Inferior parietal cortex (tissue), 1 donor: ENCODE measurements at regions not wholly inside any gene's neighbourhood (a gene's known extent, or its start where the extent isn't known, plus 50 kb on each side); places are given as distances from the start of the nearest gene placed in this dataset.
"Not testable (repeated sequence)": the region's sequence is repeated elsewhere in the genome, so short reads cannot be mapped to it uniquely, and the experiment has no call there.

Experiments
- DNase-seq: peaks from one replicate; pipeline ENCODE4 v3.0.0-alpha.2; 2016; ENCODE audit errors: extremely low spot score

DNA sequence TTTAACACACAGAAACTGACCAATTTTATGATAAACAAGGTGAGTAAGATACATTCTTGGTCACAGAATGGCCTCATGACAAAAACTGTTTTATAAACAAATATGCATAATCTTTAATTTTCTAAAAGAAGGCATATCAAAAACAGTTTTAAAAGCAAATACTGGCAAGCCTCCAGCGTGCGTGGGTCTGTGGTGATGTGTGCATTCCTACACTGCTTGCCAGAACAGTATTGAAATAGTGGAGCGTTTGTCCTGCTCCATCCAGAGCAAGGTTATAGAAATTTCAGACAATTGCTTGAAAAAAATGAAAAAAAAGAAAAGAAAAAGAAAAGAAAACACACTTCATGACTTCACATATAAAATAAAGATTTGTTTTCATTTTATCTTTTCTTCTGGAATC, 140.9 kb downstream of the MZT1 start:
- DNase-seq = no peak

DNA sequence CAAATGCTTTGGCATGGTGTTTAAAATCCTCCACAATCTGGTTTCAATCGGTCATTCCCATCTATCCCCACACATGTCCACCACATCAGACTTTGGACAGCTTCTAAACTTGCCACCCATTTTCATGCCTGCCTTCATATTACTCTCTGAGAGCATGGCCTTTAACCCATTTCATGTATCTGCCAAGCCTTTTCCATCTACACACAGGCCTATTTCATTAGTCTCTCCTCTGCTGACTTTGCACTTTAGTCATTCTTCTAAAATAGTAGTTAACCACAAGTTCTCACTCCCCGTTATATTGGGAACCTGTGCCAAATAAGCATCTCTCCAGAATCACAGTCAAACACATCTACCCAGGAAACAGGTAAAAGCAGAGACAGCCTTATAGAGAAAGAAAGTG, 142.2 kb downstream of the MZT1 start:
- no peak for DNase-seq

DNA sequence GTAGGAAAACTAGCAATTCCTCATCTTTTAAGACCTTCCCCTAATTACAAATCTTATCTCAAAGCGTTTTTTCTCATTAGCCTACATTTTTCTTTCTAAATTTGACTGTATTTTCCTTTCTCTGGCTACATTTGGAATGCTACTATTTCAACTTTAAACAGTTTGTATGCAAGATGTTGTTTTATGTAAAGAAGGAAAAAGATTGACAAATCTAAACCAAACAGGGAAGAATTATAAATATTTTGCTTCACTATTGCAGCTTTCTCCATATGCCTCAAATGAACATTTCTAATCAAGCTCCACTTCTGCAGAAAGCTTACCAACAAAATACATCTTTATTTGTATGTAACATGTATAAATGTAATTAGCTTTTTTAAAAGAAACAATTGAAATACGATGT, 156.2 kb downstream of the MZT1 start:
- no peak for DNase-seq

DNA sequence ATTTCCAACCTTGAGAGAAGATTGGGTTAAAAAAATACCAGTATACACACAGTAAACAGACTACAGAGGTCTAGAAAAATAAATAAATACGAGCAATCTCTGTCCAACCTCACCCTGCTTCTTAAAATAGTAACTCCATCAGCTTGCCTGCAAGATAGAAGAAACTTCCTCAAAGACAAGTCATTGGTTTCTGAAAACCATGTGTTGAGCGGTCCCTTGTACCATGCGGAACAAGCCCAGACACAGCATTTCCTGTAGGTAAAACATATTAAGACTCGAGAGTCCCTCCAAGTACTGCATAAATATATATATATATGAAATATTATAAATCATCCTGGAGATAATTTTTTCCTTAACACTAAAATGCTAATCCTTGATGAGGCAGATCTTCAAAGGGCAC, 157.4 kb downstream of the MZT1 start:
- DNase-seq = no peak

DNA sequence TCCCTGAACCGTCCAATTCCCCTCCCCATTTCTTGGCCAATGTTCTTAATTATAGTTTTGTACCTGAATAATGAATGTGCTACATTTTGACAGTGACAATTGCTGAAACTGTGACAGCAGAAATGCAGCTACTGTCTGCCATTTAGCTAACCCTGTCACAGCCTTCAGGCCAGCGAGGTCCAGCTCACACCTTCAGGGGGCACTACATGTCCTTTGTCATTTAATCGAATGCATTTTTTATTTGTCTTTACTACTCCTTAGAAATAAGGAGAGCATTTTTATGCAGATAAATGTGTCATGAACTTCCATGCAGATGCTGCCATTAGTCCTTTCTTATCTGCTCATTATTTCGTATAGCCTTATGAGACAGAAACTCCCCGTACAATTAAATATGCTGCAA, 159.9 kb downstream of the MZT1 start:
- DNase-seq = no peak

DNA sequence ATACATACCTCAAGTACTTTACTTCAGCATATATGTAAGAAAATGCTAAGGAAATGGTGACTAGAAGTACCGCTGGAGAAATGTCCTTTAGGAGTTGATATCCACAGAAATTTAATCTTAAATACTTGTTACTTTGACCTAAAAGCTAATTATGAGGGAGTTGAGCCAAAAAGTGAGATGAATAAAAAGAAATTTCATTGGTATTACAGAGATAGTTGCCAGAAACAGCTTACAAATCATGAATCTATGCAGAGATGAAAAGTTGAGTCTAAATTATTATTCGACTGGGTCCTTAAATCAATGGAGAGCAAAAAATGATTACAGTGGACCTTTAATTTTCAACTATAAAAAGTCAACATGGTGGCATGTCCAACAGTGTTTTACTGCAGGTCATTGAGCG, 160.9 kb downstream of the MZT1 start:
- DNase-seq = no peak

DNA sequence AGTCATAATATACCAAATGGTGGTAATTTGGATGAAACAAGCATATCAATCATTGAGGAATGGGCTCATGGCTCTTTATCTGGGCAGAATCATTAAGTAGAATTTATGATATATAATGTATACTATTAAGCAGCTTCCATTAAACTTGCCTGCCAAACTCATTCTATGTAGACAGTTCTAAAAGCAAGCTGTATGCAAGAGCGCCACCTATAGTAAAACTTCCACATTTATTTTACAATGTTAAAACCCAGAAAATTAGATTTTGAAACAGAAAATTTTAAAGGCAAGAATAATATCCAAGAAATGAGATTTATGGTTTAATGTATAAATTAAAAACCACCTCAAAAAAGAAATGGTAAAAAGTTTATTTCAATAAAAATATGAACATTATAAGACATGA, 161.5 kb downstream of the MZT1 start:
- peak; percentile 55 for DNase-seq

DNA sequence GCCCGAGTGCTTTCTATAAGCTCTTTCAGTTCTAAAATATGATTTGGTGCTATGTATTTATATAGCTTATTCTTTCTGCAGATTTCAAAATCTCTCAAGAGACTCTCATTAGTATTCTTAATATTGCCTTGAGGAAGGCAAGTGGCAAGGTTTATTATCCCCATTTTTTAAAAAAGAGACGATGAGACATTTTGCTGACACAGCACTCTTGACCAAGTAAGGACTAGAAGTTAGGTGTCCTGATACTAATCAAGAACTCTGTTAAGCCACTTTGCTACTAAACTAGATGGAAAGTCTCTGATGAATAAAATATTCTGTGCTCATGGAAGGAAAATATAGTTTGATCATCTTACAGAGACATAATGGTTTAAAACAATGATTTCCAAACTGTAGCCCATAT, 164.7 kb downstream of the MZT1 start:
- no peak for DNase-seq

DNA sequence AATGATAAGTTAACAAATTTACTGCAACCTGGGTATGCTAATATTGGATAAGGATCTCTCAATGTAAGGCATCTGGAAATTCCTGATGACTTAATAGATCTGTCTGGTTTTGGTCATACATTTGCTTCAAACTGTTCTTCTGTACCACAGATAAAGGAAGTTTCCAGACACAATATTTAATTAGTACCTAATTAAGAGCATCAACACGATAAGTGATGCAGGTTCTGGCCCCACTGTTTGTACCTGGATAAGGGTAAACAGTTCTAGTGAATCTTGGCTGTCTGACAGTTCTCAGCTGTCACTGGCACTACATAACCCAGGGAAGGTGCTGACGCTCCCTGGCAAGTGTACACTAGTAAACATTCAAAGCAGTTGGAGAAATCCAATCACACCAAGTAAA, 165.6 kb downstream of the MZT1 start:
- no peak for DNase-seq

DNA sequence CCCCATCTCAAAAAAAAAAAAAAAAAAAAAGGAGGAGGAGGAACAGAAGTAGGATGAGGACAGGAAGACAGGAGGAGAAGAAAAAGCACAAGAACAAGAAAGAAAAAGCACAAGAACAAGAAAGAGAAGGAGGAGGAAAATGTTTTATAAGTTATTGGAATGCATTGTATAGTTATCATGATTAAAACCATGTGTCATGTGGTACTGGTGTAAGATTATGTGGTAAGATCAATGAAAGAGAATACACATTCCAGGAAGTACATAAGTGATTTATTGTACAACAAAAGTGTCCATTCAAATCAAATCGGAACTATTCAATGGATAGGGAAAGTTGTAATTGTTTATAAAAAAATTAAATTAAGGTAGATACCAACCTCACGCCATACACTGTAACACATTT, 167.7 kb downstream of the MZT1 start:
- no peak for DNase-seq

DNA sequence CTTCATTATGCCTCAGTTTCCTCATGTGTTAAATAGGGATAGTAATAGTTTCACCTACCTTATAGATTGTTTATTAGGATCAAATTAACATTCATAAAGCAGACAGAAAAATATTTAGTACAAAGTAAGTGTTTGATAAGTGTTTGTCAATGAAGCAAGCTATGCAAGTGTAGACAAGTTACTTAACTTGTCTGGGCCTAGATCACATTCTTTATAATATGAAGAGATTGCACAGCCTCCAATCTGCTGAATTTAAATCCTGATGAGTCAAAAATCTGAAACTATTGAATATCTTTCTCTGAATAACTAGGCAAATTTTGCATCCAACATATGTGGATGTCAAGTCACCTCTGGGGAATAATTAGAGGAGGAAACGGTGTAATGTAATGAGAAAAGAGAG, 170.5 kb downstream of the MZT1 start:
- no peak for DNase-seq

DNA sequence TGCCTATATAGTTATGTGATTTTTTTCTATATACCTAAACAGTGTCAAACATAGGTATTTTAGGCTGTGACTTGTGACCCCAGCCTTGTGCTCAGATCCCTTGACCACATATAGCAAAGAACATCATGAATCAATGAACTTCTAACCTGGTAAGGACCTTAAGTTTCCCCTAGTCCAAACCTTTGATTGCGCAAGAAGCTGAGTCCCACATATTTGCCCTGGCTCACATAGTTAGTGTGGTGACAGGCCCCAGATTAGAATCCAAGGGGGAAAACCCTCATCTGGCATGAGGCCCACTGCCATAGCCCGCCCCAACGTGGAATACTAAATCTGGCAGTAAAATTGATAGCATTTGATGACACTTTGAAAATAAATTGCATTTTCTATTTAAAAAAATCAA, 171.8 kb downstream of the MZT1 start:
- DNase-seq = no peak

DNA sequence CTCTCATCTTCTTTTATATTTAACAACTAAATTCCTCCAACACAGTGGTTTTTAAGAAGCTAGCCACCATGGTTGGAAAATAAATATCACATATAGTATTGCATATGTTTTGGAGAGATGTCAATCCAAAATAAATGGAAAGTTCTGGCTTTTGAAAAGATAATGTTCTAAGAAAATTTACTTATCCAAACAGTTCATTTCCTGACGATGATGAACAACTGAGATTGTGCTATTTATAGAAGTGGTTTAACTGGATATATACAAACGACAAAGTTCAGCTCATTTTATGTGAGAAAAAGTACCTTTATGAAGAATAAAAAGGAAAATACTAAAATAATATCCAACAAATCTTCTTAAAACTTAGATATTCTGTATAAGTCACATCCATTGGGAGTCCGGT, 174.7 kb downstream of the MZT1 start:
- DNase-seq = no peak

DNA sequence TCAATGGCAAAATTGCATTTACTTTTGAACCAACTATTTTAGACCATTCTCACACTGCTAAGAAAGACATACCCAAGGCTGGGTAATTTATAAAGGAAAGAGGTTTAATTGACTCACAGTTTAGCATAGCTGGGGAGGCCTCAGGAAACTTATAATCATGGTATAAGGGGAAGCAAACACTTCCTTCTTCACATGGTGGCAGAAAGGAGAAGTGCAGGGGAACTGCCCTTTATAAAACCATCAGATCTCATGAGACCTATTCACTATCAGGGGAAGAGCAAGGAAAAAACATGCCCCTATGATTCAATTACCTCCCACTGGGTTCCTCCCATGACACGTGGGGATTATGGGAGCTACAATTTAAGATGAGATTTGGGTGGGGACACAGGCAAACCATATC, 181.5 kb downstream of the MZT1 start:
- DNase-seq = not testable (repeated sequence)

DNA sequence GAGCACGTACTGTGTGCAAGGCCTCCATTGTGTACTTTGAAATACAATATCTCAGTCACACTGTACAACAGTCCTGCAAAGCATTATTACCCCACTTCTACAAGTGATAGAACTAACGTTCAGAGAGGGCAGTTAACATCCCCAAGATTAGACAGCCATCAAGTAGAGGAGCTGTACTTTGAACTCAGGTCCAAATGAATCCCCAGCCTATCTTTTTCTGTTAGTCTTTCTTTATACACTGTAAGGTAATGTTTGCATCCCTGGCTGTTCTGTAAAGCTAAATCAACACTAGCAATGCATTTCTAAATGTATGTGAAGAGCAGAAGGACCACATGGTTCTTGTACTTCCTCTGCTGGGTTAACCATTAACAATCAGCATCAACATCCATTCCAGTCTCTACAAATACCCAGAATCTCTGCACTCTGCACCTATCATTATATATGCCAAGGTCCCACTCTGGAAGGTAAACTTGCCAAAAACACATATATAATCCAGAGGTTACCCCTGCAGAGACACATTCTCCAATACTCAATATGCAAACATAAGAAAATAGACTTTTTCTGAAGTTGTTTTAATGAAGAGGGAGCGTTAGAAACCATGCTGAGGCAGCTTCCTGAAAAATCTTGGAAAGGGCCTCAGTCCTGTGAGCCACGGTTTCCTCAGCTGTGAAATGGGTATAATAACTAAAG, 182.3 kb downstream of the MZT1 start:
- DNase-seq = no peak

DNA sequence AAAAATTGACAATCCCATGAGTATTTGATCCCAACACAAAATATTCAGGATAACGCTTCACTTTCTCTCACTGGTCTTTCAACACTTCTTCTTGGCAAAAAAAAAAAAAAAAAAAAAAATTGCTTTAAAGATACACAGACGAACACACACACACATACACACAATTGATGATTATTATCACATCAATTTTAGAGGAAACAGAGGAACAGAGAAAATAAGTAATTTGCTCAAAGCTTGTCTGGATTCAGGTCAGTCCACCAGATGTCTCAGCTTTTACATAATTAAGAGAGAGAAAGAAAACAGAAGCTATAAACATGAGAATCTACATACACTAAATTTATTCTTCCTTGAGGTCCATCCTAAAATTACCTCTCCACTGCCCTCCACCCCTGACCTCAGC, 183.4 kb downstream of the MZT1 start:
- no peak for DNase-seq

DNA sequence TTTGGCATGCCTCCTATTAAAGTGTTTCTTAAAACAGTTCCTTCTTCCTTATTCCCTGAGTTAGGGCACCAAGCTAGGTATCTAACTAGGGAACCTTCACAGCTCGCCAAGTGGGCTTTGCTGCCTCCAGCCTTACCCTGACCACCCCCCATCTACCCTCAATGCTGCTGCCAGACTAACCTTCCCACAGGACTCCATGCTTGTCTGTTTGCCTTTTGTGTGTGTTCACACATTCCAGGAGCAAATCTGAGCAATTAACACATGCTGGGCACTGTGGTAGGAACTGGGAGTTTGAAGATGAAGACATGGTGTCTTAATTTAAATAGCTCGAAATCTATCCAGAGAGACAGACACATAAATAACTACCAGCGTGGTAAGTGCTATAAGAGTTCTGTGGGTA, 185.2 kb downstream of the MZT1 start:
- DNase-seq = no peak

DNA sequence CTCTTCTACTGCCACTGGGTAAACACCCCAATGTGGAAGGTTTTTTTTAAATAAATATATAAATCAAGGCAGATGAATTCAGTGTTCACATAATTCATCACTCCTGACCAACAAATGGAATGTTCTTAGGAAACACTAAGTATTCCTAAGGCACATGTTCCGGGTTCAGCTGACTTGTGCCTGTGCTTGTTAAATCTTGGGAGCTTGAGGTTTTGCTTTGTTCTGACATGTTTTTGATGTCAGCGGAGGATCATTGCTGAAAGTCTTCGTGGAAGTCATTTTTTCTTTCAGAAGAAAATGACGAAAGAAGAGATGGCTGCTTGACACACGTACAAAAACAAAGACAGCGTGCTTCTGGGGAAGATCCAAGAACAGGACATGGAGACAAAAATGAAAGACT, 185.8 kb downstream of the MZT1 start:
- DNase-seq = no peak

DNA sequence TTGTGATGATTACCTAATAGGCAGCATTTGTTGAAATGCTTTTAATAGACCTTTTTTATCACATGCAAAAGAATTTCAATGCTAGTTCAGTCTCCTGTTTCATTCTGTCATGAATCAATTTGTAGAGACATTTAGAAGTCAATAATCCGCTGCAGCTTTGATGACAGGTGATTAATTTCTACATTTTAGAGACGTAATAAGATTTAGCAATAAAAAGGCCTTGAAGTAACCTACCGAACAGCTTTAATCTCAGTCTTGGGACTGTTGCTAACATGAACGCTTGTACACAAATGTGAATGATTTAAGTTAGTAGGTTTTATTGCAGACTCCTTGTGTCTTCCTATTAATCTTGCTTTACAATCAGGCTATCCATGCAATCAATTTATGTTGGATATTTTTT, 186.5 kb downstream of the MZT1 start:
- DNase-seq = no peak

DNA sequence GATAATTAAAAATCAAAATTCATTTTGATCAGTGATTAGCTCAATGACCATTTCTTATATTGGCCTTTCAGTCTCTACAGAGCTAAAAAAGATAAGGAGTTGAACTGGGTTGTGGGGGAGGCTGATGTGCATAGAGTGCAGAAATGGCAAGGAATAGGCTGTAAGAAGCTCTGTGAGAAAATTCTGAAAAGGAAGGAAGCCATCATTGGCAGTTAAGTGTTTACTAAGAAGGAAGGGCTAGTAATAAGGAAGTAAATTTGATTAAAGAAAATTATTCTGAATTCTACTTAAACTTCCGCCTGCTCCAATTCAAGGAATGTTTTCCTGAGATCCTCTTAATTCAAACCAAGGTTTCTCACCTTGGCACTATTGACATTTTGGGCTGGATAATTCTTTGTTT, 187.5 kb downstream of the MZT1 start:
- DNase-seq = no peak

DNA sequence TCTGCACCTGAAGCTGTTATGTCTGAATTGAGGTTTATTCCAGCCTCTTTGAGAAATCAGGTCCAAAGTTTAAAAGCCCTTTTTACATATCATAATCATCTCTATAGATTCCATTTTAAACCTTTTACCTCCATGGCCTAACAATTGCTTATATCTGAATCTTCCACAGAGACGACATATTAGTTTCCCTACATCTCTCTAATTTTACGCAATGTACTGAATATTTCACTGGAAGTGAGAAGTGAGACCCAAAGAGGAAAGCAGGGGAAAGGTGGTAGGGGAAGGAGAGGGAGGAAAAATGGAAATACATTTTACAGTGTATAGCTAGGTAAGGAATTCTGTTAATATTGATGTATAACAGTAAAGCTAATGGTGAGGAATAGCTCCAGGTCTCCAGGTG, 189.6 kb downstream of the MZT1 start:
- no peak for DNase-seq

DNA sequence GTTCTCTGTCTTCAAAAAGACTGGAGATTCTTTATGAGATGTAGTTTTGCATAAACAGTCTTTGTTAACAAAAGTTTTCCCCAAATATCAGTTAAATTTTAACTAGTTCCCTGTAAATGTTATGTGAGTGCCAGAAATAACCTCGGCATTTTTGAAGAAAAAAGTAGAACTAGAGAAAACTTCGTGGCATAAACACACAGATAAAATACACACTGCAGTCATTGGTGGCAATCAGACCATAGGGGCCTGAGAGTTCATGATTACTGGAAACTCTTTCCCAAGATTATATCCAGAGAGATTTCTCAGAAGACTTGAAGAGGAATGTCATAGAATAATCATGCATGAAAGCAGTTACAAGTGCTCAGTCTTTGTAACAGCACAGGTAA, 190.0 kb downstream of the MZT1 start:
- DNase-seq = no peak

DNA sequence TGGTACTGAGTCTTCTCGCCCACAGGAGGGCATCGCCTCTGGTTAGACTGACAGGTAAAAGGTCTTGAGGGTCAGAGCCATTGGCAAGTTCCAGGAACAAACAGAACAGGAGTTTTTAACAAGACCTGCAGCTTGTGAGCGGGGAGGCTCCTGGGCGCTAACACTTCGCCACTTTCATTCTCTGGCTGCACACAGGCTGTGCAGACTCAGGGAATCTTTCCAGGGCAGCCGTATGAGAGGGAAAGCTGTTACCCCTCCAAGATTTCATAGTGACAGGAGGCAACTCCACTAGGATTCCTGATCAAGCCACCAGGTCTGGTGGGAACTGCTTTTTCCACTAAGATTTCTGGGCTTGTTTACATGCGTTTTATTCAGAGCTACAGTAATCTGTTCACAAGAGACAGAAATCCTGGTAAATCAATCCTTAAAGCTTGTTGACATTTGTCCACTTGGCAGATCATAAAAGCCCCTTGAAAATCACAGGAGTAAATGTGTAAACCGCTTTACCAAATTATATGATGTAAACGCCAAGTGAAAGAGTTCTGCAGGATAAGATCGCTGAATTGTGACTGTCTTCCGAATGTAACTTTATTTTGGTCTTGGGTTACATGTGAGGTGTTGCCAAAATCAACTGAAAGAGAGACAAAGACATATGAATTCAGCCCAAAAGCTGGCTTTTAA, 190.6 kb downstream of the MZT1 start:
- no peak for DNase-seq
